OCI-LY3 (cell line): ENCODE measurements at regions not wholly inside any gene's neighbourhood (a gene's known extent, or its start where the extent isn't known, plus 50 kb on each side); places are given as distances from the start of the nearest gene placed in this dataset.

Source experiments
- H2AFZ ChIP-seq: fragments of 200-600, 300-600 bp; shearing (Covaris generic); 2 replicates; pipeline ENCODE4 v1.6.0; 2014; ENCODE audit warnings: antibody characterized with exemption, low read depth, low read length
- H3K27ac ChIP-seq: fragments of 200-600, 300-600 bp; sonication (generic); 2 replicates; pipeline ENCODE4 v1.5.1; 2014; ENCODE audit warnings: mild to moderate bottlenecking, low read length, moderate library complexity, mixed read lengths
- H3K27me3 ChIP-seq: fragments of 200-600, 300-600 bp; sonication (generic); 2 replicates; pipeline ENCODE4 v1.6.1; 2014; ENCODE audit warnings: low read depth, low read length, mixed read lengths
- H3K36me3 ChIP-seq: fragments of 200-600, 300-600 bp; sonication (generic); replicated peaks from 2 replicates; pipeline ENCODE3; 2014; ENCODE audit warnings: low read depth, low read length, mixed read lengths
- H3K4me1 ChIP-seq: fragments of 300-600, 200-600 bp; sonication (generic); 2 replicates; pipeline ENCODE4 v1.6.1; 2014; ENCODE audit warnings: low read length, mixed read lengths
- H3K4me2 ChIP-seq: fragments of 200-600, 300-600 bp; sonication (generic); 2 replicates; pipeline ENCODE4 v1.6.1; 2014; ENCODE audit warnings: low read length, mixed read lengths
- H3K4me3 ChIP-seq: fragments of 300-600, 200-600 bp; sonication (generic); 2 replicates; pipeline ENCODE4 v1.5.1; 2014; ENCODE audit warnings: antibody characterized with exemption, mild to moderate bottlenecking, low read length, moderate library complexity
- H3K79me2 ChIP-seq: fragments of 300-600, 200-600 bp; shearing (Covaris generic); 2 replicates; pipeline ENCODE4 v1.6.1; 2014; ENCODE audit warnings: mild to moderate bottlenecking, low read length, mixed read lengths
- H3K9ac ChIP-seq: fragments of 300-600, 200-600 bp; shearing (Covaris generic); 2 replicates; pipeline ENCODE4 v1.6.0; 2014; ENCODE audit warnings: mild to moderate bottlenecking, low read length, moderate library complexity
- H3K9me3 ChIP-seq: fragments of 200-600, 300-600 bp; shearing (Covaris generic); 2 replicates; pipeline ENCODE4 v1.6.1; 2014; ENCODE audit warnings: low read length, mixed read lengths; ENCODE audit not compliant: insufficient read depth
- H4K20me1 ChIP-seq: fragments of 200-600, 300-600 bp; sonication (generic); 2 replicates; pipeline ENCODE4 v1.6.1; 2016; ENCODE audit warnings: low read length, mixed read lengths; ENCODE audit not compliant: insufficient read depth
- CTCF ChIP-seq: fragments of 200-600, 300-600 bp; sonication (generic); IDR thresholded peaks from 2 replicates; pipeline ENCODE4 v1.5.1; 2014; ENCODE audit warnings: antibody characterized with exemption, low read length, low read depth
- EZH2phosphoT487 ChIP-seq: fragments of 200-600 bp; shearing (Covaris generic); IDR thresholded peaks from 2 replicates; pipeline ENCODE4 v1.6.1; 2018; ENCODE audit warnings: antibody characterized with exemption, mixed run types, low read depth

- H3K36me3 ChIP-seq, result no peaks in the 10 kb centered on the region
- no peaks in the 10 kb centered on the region for H4K20me1 ChIP-seq
- no peak overlapping the region for H2AFZ ChIP-seq
- no peaks in the 10 kb centered on the region for H3K27me3 ChIP-seq
- H3K9me3 ChIP-seq, result no peaks in the 10 kb centered on the region
- H3K79me2 ChIP-seq, result no peaks in the 10 kb centered on the region
- H3K27ac ChIP-seq, result no peak overlapping the region
- no peak overlapping the region for H3K9ac ChIP-seq
- no peak overlapping the region for H3K4me3 ChIP-seq
- no peaks in the 10 kb centered on the region for H3K4me1 ChIP-seq
- no peak overlapping the region for H3K4me2 ChIP-seq
- TF ChIP-seq CTCF, result no peak
- no peak for TF ChIP-seq EZH2phosphoT487
Measured at GRCh38 chr20:7410150-7410549, 530.1 kb downstream of the HAO1 start.

GRCh38 chr20:7411075-7411474 lies 529.2 kb downstream of the HAO1 start:
- H3K79me2 ChIP-seq, result no peaks in the 10 kb centered on the region
- no peak overlapping the region for H2AFZ ChIP-seq
- H4K20me1 ChIP-seq, result no peaks in the 10 kb centered on the region
- H3K9me3 ChIP-seq, result no peaks in the 10 kb centered on the region
- no peak overlapping the region for H3K9ac ChIP-seq
- no peak overlapping the region for H3K4me2 ChIP-seq
- H3K27me3 ChIP-seq, result no peaks in the 10 kb centered on the region
- H3K36me3 ChIP-seq, result no peaks in the 10 kb centered on the region
- no peak overlapping the region for H3K27ac ChIP-seq
- no peaks in the 10 kb centered on the region for H3K4me1 ChIP-seq
- H3K4me3 ChIP-seq, result no peak overlapping the region
- TF ChIP-seq CTCF (no peak), EZH2phosphoT487 (no peak)

- H3K27me3 ChIP-seq, result no peaks in the 10 kb centered on the region
- H3K4me3 ChIP-seq, result no peak overlapping the region
- no peaks in the 10 kb centered on the region for H3K79me2 ChIP-seq
- no peak overlapping the region for H2AFZ ChIP-seq
- H3K9ac ChIP-seq, result no peak overlapping the region
- H3K36me3 ChIP-seq, result no peaks in the 10 kb centered on the region
- H3K9me3 ChIP-seq, result no peaks in the 10 kb centered on the region
- TF ChIP-seq EZH2phosphoT487 (no peak), CTCF (no peak)
- H3K4me2 ChIP-seq, result no peak overlapping the region
- no peaks in the 10 kb centered on the region for H4K20me1 ChIP-seq
- no peak overlapping the region for H3K27ac ChIP-seq
- no peaks in the 10 kb centered on the region for H3K4me1 ChIP-seq
Measured at GRCh38 chr20:7415427-7415826, 524.8 kb downstream of the HAO1 start.

GRCh38 chr20:7416382-7416781 lies 523.9 kb downstream of the HAO1 start:
- no peaks in the 10 kb centered on the region for H3K4me1 ChIP-seq
- no peak overlapping the region for H3K27ac ChIP-seq
- no peak overlapping the region for H3K4me3 ChIP-seq
- no peak overlapping the region for H3K4me2 ChIP-seq
- no peaks in the 10 kb centered on the region for H3K79me2 ChIP-seq
- H3K9ac ChIP-seq, result no peak overlapping the region
- no peaks in the 10 kb centered on the region for H3K27me3 ChIP-seq
- no peaks in the 10 kb centered on the region for H4K20me1 ChIP-seq
- no peaks in the 10 kb centered on the region for H3K9me3 ChIP-seq
- H3K36me3 ChIP-seq, result no peaks in the 10 kb centered on the region
- TF ChIP-seq CTCF, result no peak
- no peak for TF ChIP-seq EZH2phosphoT487
- H2AFZ ChIP-seq, result no peak overlapping the region
